HG03175 (cell line): ENCODE measurements at regions not wholly inside any gene's neighbourhood (a gene's known extent, or its start where the extent isn't known, plus 50 kb on each side); places are given as distances from the start of the nearest gene placed in this dataset.

Experiments used
- ATAC-seq: cut with Tn5 transposase; IDR thresholded peaks from one replicate; pipeline ENCODE4 v1.9.1; 2021; ENCODE audit warnings: mild to moderate bottlenecking, moderate library complexity; ENCODE audit not compliant: unreplicated experiment

GRCh38 chr18:71936744-71937143 is 607.4 kb downstream of the CBLN2 start:
- no peak for ATAC-seq

GRCh38 chr18:71919211-71919610 is 624.9 kb downstream of the CBLN2 start:
- no peak for ATAC-seq

GRCh38 chr18:71913641-71914040 is 630.5 kb downstream of the CBLN2 start:
- ATAC-seq: no peak

- ATAC-seq: no peak
Measured at GRCh38 chr18:71902482-71902881, 641.7 kb downstream of the CBLN2 start.

GRCh38 chr18:71899707-71900472 is 644.3 kb downstream of the CBLN2 start:
- ATAC-seq: no peak

GRCh38 chr18:71899183-71899582 is 645.0 kb downstream of the CBLN2 start:
- ATAC-seq: no peak

- no peak for ATAC-seq
Measured at GRCh38 chr18:71887509-71887908, 656.6 kb downstream of the CBLN2 start.

GRCh38 chr18:71878226-71878625 is 665.9 kb downstream of the CBLN2 start:
- ATAC-seq: no peak

GRCh38 chr18:71873695-71874094 is 670.4 kb downstream of the CBLN2 start:
- no peak for ATAC-seq

GRCh38 chr18:71865888-71866287 is 678.3 kb downstream of the CBLN2 start:
- ATAC-seq: no peak

GRCh38 chr18:71850602-71851001 is 693.5 kb downstream of the CBLN2 start:
- no peak for ATAC-seq

- ATAC-seq: no peak
Measured at GRCh38 chr18:71849407-71849806, 694.7 kb downstream of the CBLN2 start.

- ATAC-seq: no peak
Measured at GRCh38 chr18:71846716-71847115, 697.4 kb downstream of the CBLN2 start.

- ATAC-seq: no peak
Measured at GRCh38 chr18:71844814-71845213, 699.3 kb downstream of the CBLN2 start.

- ATAC-seq: no peak
Measured at GRCh38 chr18:71842666-71843065, 701.5 kb downstream of the CBLN2 start.

- ATAC-seq: no peak
Measured at GRCh38 chr18:71837547-71837946, 706.6 kb downstream of the CBLN2 start.

- ATAC-seq: no peak
Measured at GRCh38 chr18:71832946-71833617, 711.1 kb downstream of the CBLN2 start.

GRCh38 chr18:71831039-71831438 is 713.1 kb downstream of the CBLN2 start:
- no peak for ATAC-seq

- ATAC-seq: no peak
Measured at GRCh38 chr18:71827301-71827700, 716.8 kb downstream of the CBLN2 start.

- no peak for ATAC-seq
Measured at GRCh38 chr18:71815305-71815704, 728.8 kb downstream of the CBLN2 start.

GRCh38 chr18:71809711-71810110 is 734.4 kb downstream of the CBLN2 start:
- ATAC-seq: no peak

- no peak for ATAC-seq
Measured at GRCh38 chr18:71808616-71809015, 735.5 kb downstream of the CBLN2 start.
